ENCODE measurements at regions not wholly inside any gene's neighbourhood (a gene's known extent, or its start where the extent isn't known, plus 50 kb on each side); places are given as distances from the start of the nearest gene placed in this dataset.
"Not testable (repeated sequence)": the region's sequence is repeated elsewhere in the genome, so short reads cannot be mapped to it uniquely, and the experiment has no call there.

DNA sequence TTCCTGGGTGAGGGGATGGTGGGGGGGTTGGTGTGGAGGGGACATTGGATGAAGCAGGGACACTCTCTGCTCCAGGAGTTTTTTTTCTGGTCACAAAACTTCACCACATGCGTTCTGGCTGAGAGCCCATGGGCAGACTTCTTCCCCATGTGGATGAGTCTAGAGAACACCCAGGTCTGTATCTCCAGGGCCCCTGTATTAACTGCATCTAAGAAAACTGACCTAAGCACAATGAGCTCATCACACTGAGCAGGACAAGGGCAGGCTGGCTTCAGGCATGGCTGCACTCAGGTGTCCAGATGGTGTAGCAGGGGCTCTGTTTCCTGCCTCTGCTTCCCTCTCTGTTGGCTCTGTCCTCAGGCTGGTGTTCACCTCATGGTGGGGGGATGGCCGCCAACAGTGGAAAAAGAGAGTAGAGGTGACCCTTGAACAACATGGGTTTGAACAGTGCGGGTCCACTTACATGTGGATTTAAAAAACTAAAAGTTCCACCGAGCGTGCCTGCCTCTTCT lies 85.3 kb upstream of the STC2 start:
- DNase-seq, result no peak

GRCh38 chr5:173412566-173412965 lies 84.4 kb upstream of the STC2 start:
- no peak for DNase-seq

DNA sequence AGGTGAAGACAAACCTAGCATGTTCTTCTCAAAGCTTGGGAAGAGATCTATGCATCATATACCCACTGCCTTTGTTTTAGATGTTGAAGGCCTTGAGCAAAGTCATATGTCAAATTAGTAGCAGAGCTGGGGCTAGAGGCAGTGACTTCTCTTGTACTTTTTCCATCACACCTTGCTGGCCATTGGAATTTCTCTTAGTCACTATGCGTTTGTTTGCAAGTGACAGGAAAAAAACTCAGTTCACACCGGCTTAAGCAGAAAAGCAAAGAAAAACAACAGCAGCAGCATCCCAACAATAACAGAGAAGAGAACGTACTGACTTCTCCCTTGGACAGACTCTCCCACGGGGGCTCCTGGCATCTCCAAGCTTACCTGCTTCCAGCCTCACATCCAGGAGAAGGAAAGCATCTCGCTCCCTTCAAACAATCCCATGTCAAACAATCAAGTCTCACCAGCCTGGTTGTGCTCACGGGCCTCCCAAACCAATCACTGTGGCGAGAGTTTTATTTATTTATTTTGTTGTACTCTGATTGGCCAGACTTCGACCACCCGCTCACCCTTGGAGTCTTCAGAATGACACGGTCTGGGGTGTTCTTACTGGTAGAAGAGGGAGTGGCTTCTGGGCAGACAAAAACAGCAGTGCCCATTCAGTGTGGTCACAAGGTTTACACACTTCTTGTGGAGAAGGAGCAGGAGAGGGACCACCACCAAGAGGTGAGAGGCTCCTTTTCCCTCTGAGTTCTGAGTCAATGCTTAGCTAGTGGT lies 83.8 kb upstream of the STC2 start:
- no peak for DNase-seq

- DNase-seq, result no peak
Observed at GRCh38 chr5:173410459-173411233, 82.4 kb upstream of the STC2 start.

- no peak for DNase-seq
Observed at GRCh38 chr5:173408946-173409345, 80.7 kb upstream of the STC2 start.

DNA sequence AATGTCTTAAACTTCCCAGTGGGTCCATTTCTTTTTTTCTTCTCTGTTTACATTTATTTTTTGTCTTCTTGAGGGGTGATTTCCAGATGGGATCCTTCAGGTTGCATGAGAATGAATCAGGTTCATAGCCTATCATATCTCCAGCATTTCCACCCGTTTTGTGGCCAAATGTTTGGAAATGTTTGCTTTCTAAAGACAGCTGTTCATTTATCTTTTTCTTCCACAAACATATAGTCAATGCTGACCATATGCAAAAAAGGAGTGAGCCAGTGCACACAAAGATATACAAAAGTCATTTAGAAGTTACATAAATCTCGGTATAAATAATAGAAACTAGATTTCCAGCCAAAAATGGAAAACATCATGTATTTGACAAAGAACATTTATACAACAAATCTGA lies 71.6 kb upstream of the STC2 start:
- no peak for DNase-seq

DNA sequence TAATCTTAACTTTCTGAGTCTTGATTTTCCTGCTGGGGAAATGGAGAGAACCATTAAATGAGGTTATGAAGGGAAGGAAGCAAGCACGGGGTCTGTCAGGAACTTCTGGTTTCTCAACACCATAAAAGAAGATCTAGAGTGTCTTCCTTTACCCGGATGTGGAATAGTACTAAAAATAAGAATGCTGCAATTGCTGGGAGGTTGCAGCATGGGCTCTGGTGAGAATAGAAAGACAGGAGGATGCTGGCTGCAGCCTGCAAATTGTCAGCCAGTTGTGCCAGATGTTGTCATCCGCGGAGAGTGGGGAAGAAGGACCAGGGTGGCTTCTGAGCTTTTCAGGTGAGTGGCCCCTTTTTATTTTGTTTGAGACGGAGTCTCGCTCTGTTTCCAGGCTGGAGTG lies 69.3 kb upstream of the STC2 start:
- no peak for DNase-seq

DNA sequence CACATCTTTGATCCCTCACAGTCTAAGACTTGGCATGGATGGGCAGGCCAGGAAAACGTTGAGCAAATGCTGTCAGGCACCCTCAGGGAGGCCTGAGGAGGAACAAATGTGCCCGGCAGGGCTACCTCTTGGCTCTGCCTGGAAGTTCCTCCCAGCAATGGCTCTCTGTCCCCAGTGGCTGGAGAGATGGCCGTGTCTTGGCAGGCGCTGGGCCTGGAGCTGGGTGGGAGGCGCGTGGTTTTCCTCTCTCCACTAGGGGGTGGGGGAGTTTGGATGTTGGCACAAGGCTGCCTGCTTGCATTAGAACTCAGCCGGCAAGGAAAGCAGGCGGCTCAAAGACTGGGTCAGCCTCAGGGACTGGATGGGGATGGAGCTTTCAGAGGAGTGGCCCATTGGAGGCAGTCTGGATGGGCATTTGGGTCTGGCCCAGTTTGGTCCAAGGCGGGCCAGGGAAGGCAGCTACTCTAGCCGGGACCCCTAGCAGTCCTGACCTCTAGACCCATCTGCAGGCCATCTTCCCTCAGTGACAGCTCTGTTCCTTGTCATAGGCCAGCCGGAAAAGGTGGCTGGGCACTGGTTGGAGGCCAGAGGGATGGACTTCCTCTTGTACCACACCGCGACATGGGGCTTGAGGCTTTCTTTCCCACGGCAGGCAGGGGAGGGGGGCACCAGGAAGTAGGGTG lies 68.2 kb upstream of the STC2 start:
- no peak for DNase-seq

DNA sequence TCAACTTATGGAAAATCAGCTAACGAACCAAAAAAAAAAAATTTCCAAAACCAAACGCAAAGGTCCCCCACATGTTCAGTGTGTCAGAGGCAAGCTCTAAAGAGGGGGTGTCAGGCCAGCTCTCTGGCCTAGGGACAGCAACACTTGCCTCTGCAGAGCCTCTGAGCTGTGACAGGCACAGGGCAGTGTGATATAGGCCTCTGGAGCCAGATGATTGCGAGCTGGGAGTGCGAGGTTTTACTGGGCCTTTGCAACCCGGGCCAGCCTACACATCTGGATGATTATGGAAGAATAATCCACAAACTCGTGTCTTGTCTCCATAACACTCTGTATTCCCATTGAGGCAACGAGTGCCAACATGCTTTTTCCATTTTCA lies 67.7 kb upstream of the STC2 start:
- no peak for DNase-seq

GRCh38 chr5:173395257-173395932 lies 67.2 kb upstream of the STC2 start:
- DNase-seq, result no peak

- DNase-seq, result no peak
Observed at GRCh38 chr5:173394701-173395100, 66.5 kb upstream of the STC2 start.

- DNase-seq, result no peak
Observed at GRCh38 chr5:173392172-173392571, 64.0 kb upstream of the STC2 start.

DNA sequence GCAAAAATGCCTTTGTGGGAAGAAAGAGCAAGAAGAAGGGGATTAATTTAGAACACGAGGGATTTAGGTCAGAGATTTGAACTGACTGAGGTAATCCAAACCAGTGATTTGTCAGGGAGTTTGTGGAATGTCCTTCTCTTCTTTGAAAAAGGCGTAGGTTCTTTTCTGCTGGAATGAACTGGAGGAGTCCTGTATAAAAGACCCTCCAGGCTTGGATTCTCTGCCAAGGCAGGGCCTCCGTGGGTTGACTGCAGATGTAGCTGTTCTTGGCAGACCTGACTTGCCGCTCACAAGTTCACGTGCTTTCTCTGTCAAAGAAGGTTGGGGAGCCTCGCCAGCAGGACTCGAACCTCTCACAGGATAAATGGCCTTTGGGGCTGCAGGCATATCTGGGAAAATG lies 62.8 kb upstream of the STC2 start:
- DNase-seq, result no peak

- DNase-seq, result not testable (repeated sequence)
Observed at GRCh38 chr5:173387293-173387692, 59.1 kb upstream of the STC2 start.

DNA sequence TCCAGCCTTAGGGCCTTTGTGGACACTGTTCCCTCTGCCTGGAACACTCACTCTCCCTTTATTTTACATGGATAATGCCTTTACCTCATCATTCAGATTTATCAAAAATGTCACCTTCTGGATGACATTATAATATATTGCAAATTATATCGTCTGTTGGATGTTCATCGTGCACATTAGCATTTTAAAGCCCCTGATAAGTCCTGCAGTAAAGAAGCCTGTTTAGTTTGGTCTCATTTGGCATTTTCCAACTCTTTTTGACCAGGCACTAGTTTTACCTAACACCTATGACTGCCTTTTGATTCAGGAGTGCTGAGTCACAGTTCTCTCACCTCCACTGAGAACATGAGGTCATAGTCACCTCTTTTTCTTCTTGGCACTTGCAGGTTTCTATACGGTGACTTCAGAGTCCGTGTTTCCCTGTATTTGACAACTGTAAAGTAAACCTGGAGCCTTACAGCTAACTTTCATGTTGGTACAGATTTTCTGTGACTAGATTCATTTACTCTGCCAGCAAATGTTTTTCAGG lies 57.7 kb upstream of the STC2 start:
- no peak for DNase-seq

DNA sequence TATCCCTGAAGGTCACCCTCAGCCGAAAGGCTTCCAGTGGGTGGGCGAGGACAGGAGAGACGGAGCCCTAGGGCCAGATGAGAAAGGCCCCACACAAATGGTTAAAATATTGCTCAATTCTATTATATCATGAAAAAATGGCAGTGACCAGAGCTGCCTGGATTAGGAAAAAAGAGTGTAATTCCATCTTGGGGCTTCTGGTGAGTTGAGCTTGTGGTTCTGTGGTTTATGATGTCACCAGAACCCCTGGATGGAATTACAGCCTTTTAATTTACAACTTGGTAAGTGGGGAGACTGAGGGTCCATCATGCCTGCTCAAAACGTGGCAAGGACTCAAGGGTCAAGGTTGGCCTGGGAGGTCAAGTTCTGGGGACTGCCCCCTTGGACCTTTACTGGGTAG lies 55.5 kb upstream of the STC2 start:
- DNase-seq, result no peak

DNA sequence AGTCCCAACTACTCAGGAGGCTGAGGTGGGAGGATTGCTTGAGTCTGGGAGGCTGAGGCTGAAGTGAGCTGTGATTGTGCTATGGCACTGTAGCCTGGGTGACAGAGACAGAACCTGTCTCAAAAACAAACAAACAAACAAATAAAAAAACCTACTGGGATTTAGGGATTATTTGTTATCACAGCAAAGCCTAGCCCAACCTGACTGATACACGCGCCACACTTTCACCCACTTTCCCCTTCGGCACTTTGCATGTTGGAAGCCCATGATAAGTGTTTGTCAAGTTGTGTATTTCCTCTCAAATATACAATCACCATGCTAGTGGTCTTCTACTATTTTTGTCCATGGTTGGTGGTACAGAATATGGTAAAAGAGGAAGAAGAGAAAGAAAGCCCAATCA lies 50.5 kb upstream of the STC2 start:
- DNase-seq, result no peak

All from NCI-H226 (cell line).